AG09319 (cell line): ENCODE measurements at regions not wholly inside any gene's neighbourhood (a gene's known extent, or its start where the extent isn't known, plus 50 kb on each side); places are given as distances from the start of the nearest gene placed in this dataset.

Experiments
- DNase-seq: peaks from one replicate; pipeline ENCODE4 v3.0.0-alpha.2; 2010; ENCODE audit warnings: low read depth; ENCODE audit errors: extremely low read depth
- TF ChIP-seq, protein P1 (sequence below): IDR thresholded peaks from 2 replicates; pipeline ENCODE4 v1.5.1; 2011; ENCODE audit warnings: low read depth, mild to moderate bottlenecking, inconsistent platforms, low read length, moderate library complexity

DNA sequence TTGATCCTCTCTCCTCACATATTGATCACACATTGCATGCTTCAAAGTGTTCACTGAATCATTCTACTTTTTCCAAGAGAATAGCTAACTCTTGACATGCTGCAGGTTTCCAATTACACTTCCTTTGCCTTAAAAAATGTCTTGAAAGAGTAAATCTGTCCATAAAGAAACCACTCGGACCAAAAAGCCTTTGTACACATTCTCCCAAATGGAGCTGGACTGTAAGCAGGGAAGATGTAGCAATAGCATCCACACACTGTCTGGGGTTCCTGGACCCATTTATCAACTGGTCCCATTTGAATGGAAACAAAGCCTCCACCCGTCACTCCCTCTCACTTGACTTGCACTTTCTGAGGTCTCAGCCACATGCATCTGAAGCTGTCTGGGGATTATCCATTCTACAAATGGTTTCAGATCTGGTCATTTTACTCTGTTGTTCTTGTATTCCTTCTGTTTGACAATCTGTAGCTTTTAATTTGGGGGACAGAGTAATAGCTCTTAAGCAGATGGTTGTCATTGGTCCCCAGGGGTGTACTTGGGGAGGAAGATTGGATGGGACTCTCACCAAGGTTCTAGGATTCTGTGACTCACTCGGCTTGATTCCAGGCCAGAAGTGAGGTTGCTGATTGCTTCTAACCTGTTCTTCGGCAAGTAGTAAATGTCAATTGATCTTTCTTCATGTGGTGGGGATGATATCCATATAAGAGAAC is 203.5 kb downstream of the HIBADH start:
- DNase-seq = no peak
- TF ChIP-seq, protein P1, sequence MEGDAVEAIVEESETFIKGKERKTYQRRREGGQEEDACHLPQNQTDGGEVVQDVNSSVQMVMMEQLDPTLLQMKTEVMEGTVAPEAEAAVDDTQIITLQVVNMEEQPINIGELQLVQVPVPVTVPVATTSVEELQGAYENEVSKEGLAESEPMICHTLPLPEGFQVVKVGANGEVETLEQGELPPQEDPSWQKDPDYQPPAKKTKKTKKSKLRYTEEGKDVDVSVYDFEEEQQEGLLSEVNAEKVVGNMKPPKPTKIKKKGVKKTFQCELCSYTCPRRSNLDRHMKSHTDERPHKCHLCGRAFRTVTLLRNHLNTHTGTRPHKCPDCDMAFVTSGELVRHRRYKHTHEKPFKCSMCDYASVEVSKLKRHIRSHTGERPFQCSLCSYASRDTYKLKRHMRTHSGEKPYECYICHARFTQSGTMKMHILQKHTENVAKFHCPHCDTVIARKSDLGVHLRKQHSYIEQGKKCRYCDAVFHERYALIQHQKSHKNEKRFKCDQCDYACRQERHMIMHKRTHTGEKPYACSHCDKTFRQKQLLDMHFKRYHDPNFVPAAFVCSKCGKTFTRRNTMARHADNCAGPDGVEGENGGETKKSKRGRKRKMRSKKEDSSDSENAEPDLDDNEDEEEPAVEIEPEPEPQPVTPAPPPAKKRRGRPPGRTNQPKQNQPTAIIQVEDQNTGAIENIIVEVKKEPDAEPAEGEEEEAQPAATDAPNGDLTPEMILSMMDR = no peak

DNA sequence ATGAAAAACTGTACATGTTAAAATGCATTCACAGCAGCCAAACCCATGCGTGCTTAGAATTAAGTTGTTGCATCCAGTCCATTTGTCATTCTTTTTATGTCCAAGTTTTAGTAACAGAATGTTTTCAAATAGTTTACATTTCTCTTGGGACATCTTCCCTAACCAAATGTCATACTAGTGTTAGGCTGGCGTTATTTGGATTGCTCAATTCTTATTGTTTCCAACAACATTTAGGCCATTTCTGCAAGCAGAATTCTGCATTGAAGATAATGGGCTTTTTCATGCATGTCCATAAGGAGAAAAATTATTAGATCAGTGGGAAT is 203.0 kb downstream of the HIBADH start:
- DNase-seq = no peak
- TF ChIP-seq, protein P1 = no peak

DNA sequence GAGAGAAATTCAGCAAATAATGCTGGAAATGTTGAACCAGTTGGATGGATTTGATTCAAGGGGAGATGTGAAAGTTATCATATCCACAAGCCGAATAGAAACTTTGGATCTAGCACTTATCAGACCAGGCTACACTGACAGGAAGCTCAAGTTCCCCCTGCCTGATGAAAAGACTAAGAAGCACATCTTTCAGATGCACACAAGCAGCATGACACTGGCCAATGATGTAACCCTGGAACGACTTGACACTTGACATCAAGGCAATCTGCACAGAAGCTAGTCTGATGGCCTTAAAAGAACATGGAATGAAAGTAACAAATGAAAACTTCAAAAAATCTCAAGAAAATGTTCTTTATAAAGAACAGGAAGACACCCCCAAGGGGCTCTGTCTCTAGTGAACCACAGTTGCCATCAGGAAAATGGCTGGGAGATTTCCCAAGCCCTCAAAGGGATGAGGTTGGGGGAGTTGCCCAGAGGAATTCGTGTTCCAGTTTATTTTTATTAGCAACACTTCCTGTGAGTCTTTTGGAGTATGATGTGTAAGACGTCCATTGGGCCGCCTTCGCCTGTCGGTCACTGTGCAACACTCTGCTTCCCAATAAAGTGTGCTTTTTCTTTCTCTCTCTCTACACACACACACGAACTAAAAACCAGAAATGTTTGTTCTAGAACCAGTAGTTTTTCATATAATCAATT is 200.0 kb downstream of the HIBADH start:
- DNase-seq = no peak
- TF ChIP-seq, protein P1 = no peak

DNA sequence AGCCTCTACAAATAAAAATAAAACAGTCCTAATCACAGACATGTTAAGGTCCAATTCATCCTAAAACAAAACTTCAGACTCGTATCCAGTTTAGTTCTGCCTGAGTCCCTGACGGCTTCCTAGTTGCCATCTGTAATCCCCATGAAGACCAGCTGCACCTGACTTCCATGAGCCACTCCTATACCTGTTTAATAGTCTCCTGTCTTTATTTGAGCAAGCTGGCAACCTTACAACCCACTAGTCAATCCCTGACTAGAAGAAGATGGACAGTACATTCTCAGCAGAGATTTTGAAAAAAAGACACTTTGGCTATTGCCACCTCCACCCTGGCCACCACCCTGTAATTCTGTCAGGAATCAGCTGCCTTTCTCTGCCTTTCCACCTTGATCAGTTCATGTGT is 197.7 kb downstream of the HIBADH start:
- TF ChIP-seq, protein P1 = no peak
- no peak for DNase-seq

DNA sequence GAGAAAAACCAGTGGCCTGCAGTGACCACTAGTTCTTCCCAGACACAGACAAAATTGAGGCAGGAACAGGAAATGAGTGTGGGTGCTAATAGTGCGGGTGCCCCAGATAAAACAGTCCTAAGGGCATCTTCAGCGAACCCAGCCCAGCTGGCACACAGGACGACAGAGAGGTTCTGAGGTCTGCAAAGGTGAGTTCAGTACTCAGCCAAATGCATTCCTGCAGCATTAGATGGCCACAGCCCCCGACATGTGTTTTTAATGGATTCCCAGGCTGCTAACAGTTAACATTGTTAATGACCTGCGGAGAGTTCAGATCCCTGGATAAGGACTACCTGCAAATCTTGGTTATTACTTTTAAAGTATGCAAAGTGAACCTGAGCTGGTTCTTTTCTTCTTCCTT is 196.0 kb downstream of the HIBADH start:
- no peak for DNase-seq

DNA sequence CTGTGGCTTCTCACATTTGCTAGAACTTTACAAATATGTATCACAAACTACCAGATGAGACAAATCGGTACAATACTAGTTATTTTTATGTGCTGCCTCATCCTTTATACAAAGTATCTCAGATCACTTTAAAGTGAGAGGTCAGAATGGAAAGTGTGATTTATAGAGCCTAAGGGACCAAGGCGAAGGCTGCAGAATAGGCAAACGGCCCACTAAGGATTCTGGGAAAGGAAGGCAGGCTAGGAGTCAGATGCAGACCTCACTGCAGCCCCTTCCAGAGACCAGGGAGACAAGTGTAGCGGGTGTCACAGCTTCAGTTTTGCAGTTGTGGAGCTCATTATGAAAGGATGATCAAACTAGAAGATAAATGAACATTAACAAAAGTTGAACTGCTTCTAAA is 190.6 kb downstream of the HIBADH start:
- DNase-seq = no peak
- TF ChIP-seq, protein P1 = no peak

More for the DNA sequence above, 196.0 kb downstream of the HIBADH start:
- TF ChIP-seq, protein P1 = no peak
